GM19463 (cell line): ENCODE measurements at regions not wholly inside any gene's neighbourhood (a gene's known extent, or its start where the extent isn't known, plus 50 kb on each side); places are given as distances from the start of the nearest gene placed in this dataset.
"Not testable (repeated sequence)": the region's sequence is repeated elsewhere in the genome, so short reads cannot be mapped to it uniquely, and the experiment has no call there.

ENCODE experiments used
- ATAC-seq: cut with Tn5 transposase; IDR thresholded peaks from one replicate; pipeline ENCODE4 v1.9.1; 2021; ENCODE audit warnings: mild to moderate bottlenecking, moderate library complexity; ENCODE audit not compliant: unreplicated experiment

DNA sequence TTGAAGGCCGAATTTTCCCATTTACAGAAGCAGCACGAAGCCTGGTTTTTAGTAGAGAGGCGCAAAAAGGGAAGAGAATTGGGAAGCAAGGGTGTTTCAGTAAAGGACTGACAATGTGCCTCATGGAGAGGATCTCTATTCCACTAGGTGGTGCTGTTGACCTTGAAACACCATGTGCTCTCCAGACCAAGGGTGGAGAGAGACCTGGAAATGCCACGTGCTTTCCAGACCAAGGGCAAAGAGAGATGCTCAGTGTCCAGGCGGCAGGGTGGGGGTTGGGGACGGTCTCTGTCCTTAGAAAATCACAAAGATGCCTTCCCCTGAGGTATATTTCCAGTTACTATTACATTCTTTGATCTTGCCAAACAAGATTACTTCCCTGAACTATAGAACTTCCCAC, 425.3 kb downstream of the CSNK1G3 start:
- no peak for ATAC-seq

GRCh38 chr5:123936548-123936947, 424.6 kb downstream of the CSNK1G3 start:
- no peak for ATAC-seq

DNA sequence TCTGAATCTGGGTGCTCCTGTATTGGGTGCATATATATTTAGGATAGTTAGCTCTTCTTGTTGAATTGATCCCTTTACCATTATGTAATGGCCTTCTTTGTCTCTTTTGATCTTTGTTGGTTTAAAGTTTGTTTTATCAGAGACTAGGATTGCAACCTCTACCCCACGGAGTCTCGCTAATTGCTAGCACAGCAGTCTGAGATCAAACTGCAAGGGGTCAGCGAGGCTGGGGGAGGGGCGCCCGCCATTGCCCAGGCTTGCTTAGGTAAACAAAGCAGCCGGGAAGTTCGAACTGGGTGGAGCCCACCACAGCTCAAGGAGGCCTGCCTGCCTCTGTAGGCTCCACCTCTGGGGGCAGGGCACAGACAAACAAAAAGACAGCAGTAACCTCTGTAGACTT, 421.8 kb downstream of the CSNK1G3 start:
- not testable (repeated sequence) for ATAC-seq

- ATAC-seq, result no peak
Observed at GRCh38 chr5:123929055-123929474, 417.1 kb downstream of the CSNK1G3 start.

DNA sequence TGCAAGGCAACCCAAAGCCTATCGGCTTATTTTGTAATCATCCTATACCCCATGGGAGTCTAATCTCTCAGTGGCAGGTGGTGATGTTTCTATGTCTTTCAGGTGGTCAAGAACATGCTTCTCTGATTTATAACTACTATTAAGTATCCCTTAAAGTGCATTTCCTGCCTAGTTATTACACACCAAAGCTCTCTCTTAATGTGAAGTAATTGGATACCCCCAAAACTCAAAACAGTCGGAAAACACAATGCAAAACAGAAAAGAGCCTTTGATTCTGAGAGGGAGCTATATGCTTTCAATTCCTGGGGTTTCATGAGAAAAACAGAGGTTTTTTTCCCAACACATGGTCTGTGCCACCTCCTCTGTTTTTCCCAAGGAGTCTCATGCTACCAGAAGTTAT, 416.4 kb downstream of the CSNK1G3 start:
- no peak for ATAC-seq

- ATAC-seq, result no peak
Observed at GRCh38 chr5:123921193-123921592, 409.2 kb downstream of the CSNK1G3 start.

DNA sequence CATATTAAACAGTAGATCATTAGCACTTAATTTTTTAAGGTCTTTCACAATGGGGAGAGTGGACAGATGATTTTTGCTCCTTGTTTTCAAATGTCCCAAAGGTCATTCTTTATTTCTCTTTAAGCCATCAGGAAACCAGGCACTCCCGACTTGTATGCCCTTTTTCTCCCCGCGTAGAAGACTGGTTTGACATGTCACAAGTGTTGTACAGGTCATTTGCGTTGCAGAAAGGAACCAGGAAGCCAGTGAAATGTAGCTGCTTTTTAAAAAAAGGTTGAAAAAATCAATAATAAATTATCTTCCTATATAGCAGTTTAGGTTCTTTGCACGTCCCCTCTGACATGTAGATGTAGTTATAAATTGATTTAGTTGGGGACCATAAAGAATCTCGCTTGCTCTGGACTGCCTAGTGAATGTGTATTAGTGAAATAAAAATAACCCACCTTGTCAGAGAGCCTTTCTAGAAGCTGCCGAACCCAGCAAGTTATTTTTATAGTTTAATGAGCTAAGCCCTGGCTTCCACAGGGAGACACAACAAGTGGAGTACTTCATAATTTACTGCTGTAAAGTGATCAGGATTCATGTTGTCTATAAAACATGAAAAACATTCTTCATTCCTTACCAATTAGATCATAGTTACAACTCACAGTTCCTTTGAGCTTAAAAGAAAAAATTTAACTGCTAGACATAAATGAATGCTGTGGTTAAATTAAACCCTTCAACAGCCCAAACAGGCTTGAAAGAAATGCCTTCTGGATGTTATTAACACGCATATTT, 404.6 kb downstream of the CSNK1G3 start:
- no peak for ATAC-seq

DNA sequence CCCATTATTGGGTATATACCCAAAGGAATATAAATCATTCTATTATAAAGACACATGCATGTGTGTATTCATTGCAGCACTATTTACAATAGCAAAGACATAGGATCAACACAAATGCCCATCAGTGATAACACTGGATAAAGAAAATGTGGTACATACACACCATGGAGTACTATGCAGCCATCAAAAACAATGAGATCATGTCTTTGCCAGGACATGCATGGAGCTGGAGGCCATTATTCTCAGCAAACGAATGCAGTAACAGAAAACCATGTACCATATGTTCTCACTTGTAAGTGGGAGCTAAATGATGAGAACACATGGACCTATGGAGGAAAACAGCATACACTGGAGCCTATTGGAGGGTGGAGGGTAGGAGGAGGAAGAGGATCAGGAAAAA, 402.4 kb downstream of the CSNK1G3 start:
- ATAC-seq, result no peak

GRCh38 chr5:123907349-123907748, 395.4 kb downstream of the CSNK1G3 start:
- ATAC-seq, result no peak

DNA sequence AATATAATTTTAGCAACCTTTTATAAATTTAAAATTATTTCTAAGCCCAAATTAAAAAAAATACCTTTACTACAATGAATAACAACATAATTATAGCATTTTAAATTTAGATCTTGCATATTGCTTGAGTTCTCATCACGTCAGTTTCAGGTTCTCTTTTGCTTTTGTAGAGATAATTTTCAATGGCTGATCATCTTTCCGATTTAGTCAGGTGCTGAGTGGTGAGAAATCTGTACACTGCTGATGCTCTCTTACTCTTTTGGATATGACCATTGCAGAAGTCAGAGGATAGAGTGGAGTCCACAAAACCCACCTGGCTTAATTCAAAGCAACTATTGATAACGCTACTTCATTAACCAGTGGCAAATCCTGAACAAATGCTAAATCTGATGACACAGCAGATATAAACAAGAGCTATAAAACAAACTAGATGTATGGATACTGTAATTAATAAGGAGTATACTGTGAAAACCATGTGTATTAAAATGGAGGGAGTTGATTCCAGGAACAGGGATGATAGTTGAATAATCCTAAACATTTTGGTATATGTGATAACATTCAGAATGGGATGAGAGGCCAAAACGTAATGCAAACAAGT, 394.8 kb downstream of the CSNK1G3 start:
- ATAC-seq, result no peak

DNA sequence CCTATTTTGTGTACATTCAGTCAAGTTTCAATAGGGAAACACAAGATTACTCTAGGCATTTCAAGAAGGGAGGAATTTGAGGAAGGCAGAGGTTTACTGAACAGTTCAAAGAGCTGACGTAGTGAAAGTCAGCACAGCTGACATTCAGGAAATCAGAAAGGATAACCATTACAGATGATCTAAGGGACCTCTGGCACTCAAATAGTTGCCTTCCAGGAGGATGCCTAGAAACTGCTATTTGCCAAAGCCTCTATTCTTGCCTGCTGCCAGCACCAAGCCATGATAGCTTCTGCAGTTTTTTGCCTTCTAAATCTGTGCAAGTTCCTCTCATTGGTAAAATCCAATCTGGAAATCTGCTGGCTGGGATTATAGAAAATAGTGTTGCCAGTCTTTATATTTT, 373.1 kb downstream of the CSNK1G3 start:
- ATAC-seq, result no peak

DNA sequence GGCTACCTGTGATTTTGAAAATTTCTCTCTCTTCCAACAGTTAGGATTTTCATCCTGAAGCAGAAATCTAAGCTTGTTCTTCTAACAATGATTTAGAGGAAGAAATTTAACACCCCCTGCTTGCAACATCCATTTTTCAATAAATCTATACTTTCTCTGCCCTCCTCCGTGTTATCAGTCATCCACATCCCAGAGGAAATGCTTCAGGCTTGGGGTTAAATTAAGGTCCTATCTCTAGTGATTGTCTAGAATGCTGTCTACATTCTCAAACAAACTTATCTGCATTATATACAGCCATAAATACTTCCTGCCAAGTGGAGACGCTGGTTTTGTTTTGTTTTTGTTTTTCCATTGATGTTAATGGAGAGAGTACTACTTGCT, 371.0 kb downstream of the CSNK1G3 start:
- no peak for ATAC-seq

GRCh38 chr5:123882319-123882964, 370.5 kb downstream of the CSNK1G3 start:
- no peak for ATAC-seq

- no peak for ATAC-seq
Observed at GRCh38 chr5:123881759-123882244, 369.8 kb downstream of the CSNK1G3 start.

DNA sequence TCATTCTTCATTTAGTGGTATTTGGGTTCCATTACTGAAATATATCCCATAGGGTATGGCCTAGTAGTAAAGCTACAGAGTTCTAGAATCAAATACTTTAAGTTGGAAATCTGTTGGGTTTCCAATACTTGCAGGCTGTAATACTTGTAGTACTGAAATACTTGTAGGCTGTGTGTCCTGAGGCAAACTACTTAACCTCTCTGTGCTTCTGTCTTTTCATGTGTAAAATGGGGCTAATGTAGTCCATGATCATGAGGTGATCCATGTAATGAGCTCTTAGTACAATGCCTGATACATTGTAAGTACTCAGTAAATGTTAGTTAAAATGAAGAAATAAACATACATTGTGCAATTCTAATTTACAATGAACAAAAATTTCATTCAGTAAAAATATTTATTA, 368.9 kb downstream of the CSNK1G3 start:
- no peak for ATAC-seq

- ATAC-seq, result no peak
Observed at GRCh38 chr5:123879071-123879470, 367.1 kb downstream of the CSNK1G3 start.

DNA sequence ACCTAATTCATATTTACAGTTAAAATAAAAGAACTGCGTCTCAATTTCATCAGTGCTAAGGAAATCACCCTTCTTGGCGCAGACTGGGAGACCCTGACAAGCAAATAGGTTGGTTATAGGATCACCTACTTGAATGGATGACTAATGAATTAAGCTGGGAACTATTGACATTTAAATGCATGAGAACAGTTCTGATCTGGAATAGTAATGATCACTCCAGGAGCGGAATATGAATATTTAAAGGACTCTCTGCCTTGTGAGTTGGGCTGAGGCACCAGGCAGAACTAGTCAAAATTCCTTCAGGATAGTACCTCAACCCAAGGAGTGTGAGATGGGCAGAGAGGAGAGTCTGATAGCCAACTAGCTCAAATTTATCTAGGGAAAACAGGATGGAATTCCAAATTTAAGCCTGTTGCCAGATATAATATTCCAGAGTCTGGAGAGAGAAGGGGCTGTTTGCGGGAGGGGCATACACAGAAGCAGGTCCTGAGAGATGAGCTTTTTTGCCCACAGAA, 364.4 kb downstream of the CSNK1G3 start:
- no peak for ATAC-seq

DNA sequence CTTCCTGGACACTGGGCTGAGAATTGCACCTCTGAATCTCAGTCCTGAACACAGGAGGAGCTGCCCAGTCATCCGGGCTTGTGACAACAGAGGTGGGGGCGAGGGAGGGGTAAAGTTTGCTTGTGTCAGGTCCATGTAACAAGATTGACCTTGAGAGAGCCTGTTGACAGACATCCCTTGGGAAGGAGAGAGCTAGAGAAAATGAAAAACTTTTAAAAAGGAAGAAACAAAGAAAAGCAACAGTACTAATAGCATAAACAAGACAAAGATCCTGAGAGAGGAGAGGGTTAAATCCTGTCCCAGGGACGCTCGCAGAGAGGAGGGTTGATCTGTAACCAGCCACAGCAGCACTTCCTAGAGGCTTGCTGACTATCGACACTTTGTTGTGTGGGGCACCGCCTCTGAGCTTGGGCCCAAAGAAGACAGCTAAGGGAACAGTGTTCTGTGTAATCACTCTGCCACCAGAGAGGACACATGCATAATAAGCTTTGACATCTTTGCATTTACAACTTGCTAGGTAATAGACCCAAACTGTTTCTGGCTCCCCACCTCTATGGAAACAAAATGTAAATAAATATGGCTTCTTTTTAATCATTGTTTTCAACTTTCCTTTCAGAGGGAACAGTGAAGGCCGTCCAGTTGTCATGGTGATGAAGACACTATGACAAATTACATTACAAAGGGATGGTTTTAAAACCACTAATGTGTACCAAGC, 363.7 kb downstream of the CSNK1G3 start:
- no peak for ATAC-seq

DNA sequence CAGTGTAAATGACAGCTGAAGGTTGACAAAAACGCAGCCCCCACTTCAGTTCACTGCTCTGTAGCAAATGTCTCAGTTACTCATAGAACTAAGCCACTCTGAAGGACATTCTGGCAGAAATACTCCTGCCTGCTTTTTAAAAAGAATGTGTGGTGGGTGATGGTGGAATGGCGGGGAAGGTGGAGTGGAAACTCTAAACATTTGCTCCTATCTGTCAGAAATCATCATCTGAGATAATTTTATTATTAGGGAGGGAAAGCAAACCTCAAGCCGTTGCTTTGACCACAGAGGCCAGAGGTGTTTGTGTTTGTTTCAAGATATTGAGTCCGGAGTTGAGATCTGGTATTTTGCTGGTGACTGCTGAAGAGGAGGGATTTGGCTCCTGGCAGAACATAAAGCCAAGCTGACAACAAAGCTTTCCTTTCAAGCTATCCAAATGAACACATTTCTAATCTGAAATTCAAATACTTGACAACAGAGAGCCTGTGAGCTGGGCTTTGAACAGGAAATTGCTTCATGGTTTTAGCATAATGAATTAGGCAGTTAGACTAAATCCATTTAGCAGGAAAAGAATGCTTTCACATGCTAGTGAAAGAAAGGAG, 362.7 kb downstream of the CSNK1G3 start:
- no peak for ATAC-seq

GRCh38 chr5:123873846-123874245, 361.9 kb downstream of the CSNK1G3 start:
- ATAC-seq, result no peak

GRCh38 chr5:123871373-123871772, 359.4 kb downstream of the CSNK1G3 start:
- no peak for ATAC-seq
